Renal cortex interstitium (tissue), 11 donors: ENCODE measurements at regions not wholly inside any gene's neighbourhood (a gene's known extent, or its start where the extent isn't known, plus 50 kb on each side); places are given as distances from the start of the nearest gene placed in this dataset.
"Not testable (repeated sequence)": the region's sequence is repeated elsewhere in the genome, so short reads cannot be mapped to it uniquely, and the experiment has no call there.

Experiments
- DNase-seq, 11 donors: peaks; one replicate each; pipeline ENCODE4 v3.0.0-alpha.2; 2013; ENCODE audit warnings: low read depth in 9 of 11, low spot score in 4 of 11; ENCODE audit errors: extremely low read depth in 1 of 11

DNA sequence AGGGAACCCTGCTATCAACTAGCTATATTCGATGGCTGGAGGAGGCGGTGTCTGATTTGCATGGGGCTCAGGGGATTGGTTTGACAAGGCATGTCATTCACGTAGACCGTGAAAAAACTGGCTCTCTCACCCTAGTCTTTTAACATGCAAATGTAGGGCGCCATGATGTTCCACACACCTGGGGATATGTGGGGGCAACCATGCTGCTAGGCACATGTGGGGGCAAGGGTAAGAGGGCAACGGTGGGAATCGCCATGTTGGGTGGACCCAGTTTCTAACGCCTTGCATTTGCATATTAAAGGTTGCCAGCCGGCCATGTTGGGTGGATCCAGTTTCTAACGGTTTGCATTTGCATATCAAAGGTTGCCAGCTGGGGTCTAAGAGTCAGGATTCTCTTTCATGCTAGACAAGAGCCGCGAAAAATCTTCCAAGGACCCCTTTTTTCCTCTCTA, 419.2 kb upstream of the NFE2L3 start:
- DNase-seq: no peak

DNA sequence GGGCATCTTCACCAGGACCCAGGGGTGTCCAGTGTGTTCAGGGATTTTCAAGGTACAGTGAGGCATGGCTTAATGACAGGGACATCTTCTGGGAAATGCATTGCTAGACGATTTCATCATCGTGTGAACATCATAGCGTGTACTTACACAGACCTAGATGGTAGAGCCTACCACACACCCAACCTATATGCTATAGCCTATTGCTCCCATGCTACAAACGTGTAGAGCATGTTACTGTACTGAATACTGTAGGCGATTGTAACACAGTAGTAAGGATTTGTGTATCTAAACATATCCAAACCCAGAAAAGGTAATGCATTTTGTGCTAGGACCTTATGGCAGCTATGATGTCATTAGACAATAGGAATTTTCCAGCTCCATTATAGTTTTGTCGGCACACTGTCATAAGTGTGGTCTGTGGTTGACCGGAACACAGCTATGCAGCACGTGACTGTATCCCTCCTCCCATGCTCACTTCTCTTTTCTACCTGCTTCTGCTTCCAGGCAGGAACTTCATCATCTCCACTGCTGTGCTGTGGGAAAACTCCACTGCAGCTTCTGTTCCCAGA, 416.2 kb upstream of the NFE2L3 start:
- no peak for DNase-seq

DNA sequence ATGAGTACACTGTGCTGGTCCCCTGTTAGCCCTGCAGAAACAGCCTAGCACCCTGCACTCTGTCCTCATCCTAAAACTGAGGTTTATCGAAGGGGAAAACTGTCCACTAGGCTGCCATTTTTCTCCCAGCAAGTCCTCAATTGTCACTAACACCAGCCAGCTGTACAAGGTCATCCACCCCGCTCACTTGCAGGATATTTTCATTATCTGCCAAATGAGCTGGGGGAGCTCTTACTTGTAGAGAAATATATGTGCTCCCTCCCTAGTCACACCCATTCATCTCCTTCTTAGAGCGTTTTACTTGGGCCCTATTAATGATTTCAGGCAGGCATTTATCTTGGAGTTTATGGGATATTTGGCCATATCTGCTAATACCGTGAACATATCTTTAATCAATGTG, 413.5 kb upstream of the NFE2L3 start:
- DNase-seq: no peak

DNA sequence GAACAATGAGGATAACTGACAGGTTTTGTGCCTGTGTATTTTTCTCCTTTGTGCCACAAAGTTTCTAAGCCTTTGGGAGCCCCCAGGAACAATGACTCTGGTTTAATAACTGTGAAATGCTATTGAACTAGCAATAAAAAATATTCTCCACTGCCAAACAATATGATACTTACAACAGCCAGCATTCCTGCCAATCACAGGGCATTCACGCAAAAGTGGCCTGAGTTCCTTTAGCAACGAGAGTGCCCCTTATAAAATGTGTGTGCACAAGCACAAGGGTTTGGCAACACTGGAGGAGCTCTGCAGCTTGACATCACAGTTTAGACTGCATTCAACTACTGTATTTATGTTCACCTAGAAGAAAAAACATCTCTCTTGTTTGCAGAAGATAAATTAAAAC, 412.9 kb upstream of the NFE2L3 start:
- DNase-seq: no peak

DNA sequence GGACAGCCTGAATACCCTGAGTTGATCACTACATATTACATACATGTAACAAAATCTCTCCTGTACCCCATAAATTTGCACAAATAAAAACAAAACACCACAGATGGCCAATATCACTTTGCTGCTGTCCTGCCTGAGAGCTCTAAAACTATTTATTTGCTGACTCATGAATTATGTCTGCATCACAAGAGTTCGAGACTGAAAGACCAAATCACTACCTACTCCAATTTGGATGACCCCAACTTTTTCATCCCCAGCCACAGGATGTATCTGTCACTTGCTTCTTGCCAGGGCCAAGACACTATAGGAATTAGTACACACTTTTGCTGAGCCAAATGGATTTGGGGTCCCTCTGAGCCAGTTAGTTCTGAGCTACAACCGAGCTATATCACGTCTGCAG, 409.7 kb upstream of the NFE2L3 start:
- DNase-seq: no peak

DNA sequence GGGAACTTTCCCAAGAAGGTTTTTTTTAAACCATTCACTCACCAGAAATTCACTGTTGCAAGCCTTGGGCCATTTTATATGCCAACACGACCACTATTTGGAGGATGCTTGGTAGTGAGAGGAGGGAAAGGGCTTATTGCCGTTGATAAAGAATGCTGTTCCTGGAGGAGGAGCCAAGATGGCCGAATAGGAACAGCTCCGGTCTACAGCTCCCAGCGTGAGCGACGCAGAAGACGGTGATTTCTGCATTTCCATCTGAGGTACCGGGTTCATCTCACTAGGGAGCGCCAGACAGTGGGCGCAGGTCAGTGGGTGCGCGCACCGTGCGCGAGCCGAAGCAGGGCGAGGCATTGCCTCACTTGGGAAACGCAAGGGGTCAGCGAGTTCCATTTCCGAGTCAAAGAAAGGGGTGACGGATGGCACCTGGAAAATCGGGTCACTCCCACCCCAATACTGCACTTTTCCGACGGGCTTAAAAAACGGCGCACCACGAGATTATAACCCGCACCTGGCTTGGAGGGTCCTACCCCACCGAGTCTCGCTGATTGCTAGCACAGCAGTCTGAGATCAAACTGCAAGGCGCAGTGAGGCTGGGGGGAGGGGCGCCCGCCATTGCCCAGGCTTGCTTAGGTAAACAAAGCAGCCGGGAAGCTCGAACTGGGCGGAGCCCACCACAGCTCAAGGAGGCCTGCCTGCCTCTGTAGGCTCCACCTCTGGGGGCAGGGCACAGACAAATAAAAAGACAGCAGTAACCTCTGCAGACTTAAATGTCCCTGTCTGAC, 408.1 kb upstream of the NFE2L3 start:
- not testable (repeated sequence) for DNase-seq

DNA sequence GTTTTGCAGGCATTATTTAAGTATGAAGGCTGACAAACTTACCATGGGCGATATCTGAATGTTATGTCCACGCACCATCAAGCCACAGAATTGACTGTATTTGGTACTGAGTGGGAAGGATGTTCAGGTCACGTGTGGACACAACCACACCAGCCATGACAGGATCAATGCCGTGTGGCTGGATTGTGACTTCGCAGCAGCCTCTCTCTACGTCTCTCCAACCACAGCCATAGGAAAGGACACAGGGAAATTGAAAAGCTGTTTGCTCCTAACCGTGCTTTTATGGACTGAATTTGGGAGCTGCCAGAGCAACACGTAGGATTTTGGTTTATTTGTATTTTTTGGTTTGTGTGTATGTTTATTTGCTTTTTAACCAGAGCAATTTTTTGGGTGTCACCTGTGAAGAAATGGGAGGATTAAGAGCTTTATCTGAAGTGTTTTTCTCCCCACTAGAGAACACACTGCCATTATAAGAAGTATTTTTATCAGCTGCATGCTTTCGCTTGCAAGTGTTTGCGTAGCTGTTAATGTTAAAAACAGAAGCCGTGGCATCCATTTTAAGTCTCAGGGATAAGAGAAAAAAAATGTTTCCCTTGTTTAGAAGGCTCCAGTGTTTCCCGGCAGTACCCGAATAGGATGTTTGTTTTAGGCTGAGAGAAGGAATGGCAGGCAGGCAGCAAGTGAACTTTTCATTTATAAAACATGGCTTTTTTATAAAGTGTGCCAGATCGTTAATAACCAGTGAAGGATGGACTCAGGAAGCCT, 401.1 kb upstream of the NFE2L3 start:
- no peak for DNase-seq

DNA sequence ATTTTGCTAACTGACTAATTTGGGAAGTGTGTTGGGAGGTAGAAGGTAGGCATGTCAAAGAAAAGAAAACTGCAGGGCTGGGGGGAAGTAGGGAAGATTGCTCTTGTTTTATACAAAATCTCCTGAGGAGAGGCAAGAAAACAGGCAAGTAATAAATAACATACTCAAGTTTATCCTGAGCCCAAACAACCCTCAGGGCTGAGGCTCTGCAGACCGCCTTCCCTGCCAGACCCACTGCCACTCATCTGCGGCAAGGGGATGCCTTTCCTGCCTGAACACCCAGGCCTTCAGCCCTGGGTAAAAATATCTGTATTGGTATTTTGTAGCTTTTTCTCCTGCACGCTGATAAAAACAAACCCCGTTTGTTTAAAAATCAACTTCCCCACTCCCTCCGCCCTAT, 399.8 kb upstream of the NFE2L3 start:
- DNase-seq: no peak

DNA sequence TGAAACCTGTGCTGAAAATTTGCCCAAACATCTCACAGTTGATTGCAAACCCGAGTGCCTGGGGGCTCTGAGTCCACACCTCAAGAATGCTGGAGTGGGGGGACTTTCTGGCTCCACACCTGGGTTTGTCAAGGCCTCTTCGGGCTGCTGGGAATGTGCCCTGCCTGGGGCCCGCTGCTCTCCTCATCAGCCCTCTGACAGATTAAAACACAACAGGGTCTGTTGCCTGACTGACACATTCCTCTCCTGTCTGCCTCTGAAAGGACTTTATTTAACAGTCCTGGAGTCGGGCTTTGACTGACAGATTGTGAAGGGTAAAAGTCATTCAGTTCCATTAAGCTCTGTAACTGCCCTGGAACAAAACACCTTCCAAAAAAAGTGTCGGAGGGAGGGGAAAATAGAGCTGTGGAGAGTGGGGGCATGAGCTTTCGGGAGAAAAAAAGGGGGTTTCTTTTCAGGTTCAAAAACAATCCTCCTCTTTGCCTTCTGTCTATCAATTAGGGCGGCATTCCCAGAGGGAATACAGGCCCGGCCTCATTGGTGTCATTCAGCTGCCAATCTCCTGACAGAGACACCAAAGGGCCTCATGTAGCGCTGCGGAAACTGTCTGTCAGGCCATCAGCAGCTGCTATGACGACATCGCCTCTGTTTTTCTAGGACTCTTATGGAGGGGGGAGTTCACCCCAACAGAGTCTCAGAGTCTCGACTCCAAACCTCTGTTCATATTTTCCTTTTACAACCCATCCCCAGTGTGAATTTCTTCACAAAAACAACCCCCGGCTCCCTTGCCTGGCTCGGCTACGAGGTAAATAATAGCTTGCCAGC, 398.8 kb upstream of the NFE2L3 start:
- peak in 1 of 11 donors; percentile 46 for DNase-seq

DNA sequence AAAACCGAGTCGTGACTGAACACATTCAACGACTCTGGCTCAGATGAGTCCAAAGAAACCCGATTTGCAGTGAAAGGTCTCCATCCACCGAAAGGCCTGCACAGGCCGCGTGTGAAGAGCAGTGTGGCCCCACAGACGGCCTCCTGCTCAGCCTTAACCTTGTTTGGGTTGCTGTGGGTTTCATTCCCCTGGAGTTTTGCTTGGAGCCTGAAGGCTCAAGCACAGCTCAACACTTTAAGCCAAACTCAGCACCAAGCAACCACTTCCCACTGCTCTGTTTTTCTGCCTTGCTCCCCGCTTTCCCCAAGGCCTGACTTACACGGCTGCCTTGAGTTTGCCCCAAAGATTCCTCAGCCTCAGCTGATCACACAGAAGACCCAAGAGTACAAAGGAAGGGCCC, 398.2 kb upstream of the NFE2L3 start:
- no peak for DNase-seq

DNA sequence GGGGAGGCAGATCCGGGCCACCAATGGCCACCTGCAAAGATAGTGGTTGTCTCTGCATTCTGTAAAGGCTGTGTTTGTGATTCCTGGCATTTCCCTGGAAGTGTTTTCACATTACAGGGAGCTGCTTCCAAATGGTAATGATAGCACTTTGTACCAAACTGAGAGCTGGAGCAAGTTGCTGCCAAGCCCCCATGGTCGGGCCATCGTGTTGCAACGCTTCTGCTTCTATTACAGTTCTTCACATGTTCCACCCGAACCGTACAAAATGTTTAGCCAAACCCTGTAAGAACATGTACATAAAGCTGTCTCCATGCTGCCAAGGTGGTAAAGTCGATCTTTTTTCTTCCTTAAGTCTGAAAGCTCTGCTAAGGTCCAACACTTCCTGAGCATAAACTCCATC, 397.7 kb upstream of the NFE2L3 start:
- no peak for DNase-seq

DNA sequence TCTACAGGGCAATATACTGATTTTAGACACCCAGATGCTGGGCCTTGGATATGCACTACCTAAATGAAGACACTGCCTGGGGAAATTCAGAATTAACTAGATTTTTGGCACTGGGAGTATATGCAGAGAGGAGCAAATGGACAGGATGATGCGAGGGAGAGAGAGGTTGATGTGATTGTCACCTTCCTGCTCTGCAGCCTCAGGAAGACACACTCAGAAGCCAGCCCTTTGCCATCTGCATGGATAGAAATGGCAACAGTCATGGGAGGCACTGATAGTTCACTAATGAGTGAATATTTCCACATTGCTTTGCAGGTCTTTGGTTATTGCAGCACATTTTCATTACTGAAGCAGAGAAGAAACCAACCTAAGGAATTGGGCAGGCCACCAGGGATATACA, 397.2 kb upstream of the NFE2L3 start:
- DNase-seq: no peak

DNA sequence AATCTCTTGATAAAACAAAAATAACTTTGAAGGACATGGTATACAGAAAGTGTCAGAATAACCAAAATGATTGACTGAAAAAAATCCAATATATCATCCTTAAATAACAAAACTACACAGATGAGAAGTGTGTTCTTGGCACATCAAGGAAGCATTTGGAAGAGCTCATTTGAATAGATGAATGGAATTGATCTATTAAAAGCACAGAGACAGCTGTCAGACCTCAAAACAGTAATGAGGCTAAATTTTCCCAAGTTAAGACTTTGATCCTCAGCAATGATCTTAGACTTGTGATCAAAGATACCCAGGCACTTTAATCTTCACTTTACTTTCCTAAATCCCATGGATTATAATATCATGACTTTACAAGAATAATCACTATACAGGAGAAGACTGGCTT, 395.4 kb upstream of the NFE2L3 start:
- no peak for DNase-seq

DNA sequence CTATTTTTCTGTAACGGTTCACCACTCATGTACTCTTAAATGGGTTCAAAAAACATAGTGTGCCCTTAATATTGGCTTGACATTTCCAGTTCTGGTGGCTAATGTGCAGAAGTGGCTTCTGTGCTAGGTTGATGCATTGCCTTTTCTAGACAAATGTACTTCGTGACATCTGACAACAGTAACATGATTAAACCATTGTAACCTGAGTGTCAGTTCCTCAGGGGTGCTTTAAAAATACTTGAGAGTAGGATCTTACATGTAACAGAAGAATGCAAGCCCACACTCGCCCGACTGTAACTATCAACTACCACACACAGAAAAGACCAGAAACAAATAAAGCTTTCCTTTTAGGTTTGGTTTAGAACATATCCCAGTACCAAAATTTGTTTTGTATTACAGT, 393.4 kb upstream of the NFE2L3 start:
- DNase-seq: no peak

DNA sequence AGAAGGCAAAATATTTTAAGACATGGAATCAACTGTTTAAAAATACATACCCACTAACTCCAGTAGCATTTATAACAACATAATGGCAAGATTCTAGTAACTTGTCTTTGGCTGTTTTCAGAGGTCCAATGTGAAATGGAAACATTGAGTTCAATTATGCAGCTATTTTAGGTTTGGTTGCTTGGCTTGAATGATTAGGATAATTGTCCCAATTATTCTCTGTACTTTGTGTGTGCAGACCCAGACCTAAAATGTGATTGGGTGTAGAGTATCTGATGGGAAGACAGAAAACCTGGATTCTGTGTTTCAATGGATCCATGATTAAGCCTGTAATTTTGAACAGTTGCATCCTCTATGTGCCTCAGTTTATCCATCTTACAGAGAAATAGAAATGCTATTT, 392.7 kb upstream of the NFE2L3 start:
- DNase-seq: no peak

DNA sequence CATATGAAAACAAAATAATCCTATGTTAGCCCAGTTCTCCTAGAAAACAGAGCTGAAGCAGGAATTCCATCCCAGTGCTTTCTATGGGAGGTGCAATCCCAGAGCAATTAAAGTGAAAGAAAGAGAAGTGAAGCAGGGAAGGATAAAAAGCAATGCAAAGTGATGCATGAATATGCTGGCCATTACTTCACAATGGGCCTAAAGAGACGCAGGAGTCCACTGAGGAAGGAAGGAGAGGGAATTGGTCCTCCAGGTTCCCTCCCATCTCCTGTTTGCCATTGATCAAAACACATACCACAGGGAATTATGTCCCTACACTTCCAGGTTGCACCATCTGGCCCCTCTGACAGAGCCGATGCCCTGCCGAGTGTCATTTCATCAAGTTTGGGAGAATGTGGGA, 392.2 kb upstream of the NFE2L3 start:
- DNase-seq: no peak

DNA sequence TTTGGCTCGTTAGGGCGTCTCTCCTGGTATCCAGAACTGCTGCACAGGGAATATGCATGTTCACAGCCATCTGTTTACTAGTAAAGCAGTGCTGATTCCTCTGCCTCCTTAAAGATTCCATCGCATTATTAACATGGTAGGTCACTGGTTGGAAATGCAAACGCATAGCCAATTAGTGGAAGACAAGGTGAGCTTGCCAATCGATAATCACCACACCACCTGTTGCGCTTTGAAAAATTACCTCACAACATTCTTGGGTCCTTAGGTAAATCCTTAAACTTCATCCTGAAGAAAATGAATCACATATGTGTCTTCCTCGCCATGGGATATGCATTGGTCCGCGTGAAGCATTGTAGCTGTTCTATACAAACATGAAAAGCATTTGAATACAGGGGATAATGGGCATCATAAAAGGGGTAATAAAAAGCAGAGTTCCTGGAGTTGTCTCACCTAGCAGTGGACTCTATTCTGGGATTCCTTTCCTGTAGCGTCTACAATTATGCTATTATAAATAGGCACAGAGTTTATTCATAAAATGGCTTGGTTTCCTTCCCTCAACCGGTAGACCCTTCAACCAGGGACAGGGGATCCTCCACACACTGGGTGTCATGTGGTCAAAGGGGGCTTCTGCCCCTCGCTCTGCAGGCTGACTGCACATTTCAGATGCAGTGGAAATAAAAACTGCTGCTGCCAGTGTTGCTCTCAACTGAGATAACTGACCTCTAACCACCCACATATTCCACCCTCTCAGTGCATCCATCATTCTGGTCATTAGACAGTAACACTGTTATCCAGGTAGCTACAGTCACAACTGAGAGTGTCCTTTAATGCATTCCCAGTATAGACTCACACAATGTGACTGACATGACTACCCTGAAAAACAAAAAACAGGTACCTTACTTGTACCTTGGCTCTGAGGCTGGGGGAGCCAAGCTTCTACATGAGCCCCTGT, 389.2 kb upstream of the NFE2L3 start:
- DNase-seq: no peak

DNA sequence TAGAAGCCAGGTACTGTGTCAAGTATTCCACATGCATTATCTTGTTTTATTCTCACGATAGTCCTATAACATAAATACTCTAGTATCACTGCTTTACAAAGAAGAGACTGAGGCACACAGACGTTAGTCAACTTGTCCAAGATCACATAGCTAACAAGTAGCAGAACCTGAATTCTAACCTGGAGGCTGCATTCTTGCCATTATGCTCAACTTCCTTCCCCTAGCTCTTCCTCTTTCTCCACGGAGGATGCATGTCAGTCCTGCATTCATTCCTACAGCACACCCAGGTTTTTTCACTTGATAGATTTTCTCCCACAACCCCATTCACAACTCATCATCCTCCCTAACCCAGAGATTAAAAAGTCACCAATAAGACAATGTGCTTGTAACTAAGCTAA, 388.5 kb upstream of the NFE2L3 start:
- no peak for DNase-seq
